ENCODE measurements at regions not wholly inside any gene's neighbourhood (a gene's known extent, or its start where the extent isn't known, plus 50 kb on each side); places are given as distances from the start of the nearest gene placed in this dataset.

DNA sequence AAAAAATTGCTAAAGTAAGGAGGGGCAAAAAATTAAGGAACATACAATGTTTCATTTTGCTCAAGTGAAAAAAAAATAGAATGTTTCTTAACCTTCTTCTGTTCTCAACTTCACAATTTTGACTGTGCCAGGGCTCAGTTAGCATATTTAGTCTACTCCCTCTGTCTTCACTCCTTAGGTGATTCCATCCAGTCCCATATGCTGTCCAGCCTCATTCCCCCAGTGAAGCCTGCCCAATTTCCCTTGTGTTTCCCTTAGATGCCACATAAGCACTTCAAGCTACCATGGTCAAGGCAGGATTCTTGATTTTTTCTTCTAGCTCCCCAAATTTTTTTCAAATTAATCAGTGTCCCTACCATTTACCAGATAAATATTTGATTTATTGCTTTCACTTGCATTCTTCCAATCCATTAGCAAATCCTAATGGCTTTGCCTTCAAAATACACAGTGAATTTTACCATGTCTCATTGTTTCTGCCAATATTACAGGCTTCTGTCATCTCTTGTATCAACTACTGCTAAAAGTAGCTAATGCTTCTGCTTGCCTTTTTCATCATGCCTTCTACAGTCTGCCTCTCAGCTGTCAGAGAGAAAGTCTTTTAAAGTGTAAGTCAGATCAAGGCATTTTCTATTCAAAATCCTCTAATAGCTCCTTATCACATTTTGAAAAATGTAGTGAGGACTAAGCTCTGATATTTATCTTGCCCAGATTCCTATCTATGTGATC lies 166.8 kb downstream of the MACC1 start:
- Mint-ChIP-seq H3K4me1 (ENCODE audit: low read depth) (no peaks in the 10 kb centered on the region), H3K36me3 (ENCODE audit: low read depth) (no peaks in the 10 kb centered on the region), H3K9me3 (no peaks in the 10 kb centered on the region), H3K27ac (no peak overlapping the region), H3K27me3 (ENCODE audit: low read depth) (no peaks in the 10 kb centered on the region), H3K4me3 (no peak overlapping the region)
- CTCF ChIA-PET = no interaction called here
- intact Hi-C loops (cut with micrococcal nuclease) = no loop called here
- DNase-seq = no peak

- no peaks in the 10 kb centered on the region for H3K27me3 Mint-ChIP-seq (ENCODE audit: low read depth)
- CTCF ChIA-PET = no interaction called here
- no peaks in the 10 kb centered on the region for H3K36me3 Mint-ChIP-seq (ENCODE audit: low read depth)
These were observed 178.5 kb downstream of the MACC1 start for GRCh38 chr7:20038676-20039075.

GRCh38 chr7:20035279-20035875 lies 181.8 kb downstream of the MACC1 start:
- Mint-ChIP-seq H3K4me3 (no peak overlapping the region), H3K27ac (no peak overlapping the region), H3K9me3 (no peaks in the 10 kb centered on the region), H3K36me3 (ENCODE audit: low read depth) (no peaks in the 10 kb centered on the region), H3K4me1 (ENCODE audit: low read depth) (no peaks in the 10 kb centered on the region), H3K27me3 (ENCODE audit: low read depth) (no peaks in the 10 kb centered on the region)
- no peak for DNase-seq
- intact Hi-C loops (cut with micrococcal nuclease) = no loop called here
- CTCF ChIA-PET = no interaction called here

More at GRCh38 chr7:20038676-20039075, 178.5 kb downstream of the MACC1 start:
- Mint-ChIP-seq H3K9me3 (no peaks in the 10 kb centered on the region), H3K4me1 (ENCODE audit: low read depth) (no peaks in the 10 kb centered on the region), H3K27ac (no peak overlapping the region), H3K4me3 (no peak overlapping the region)
- intact Hi-C loops (cut with micrococcal nuclease) = no loop called here
- DNase-seq = no peak

DNA sequence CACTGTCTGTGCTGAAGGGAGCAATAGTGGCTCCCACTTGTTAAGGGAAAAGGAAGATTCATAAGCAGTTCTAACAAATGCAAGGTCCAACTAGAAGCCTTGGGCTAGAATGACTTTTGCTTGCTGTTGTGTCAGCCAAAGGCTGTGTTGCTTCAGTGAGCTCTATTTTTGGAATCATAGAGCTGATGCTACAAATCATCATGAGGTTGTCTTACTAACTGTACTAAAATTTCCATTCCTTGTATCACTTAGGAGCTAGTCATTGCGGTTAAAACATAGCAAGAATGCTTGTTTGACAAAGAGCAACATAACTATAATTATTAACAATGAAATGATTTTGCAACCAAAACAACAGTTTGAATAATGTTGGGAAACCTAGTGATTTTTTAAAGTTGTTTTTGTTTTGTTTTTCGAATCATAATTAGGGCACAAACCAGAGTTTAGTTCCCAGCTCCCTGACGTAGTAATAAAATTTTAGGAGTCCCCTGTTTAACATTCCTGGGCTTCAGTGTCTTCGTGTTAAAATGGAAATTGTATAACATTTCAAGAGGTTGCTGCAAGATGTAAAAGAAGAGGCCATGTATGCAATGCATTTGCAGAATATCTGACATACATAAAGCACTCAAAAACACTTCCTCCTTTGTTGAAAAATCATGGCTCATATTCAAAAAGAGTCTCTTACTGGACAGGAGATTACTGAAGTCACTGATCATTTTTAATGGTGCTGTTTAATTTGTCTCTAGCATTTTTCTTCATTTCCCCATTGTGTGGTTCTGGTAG lies 183.4 kb downstream of the MACC1 start:
- intact Hi-C loops (cut with micrococcal nuclease) = no loop called here
- CTCF ChIA-PET = no interaction called here
- Mint-ChIP-seq H3K27me3 (ENCODE audit: low read depth) (no peaks in the 10 kb centered on the region), H3K27ac (no peak overlapping the region), H3K36me3 (ENCODE audit: low read depth) (no peaks in the 10 kb centered on the region), H3K9me3 (no peaks in the 10 kb centered on the region), H3K4me3 (no peak overlapping the region), H3K4me1 (ENCODE audit: low read depth) (no peaks in the 10 kb centered on the region)
- no peak for DNase-seq

DNA sequence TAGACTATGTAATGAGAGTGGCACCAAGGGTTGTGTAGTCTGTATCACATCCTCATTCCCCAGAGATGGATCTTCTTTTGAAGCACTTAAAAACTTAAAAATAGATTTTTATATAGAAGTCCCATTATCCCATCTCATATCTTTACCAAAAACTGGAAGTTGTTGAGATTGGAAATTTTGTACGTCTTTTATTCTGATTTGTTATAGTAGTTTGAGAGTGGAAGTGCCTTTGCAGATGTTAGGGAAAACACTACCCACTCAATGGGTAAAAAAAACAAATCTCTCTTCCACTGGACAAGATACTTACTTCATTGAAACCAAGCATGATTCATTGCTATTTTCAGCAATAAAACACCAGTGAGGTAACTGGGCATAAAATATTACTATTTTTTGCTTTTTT lies 184.4 kb downstream of the MACC1 start:
- intact Hi-C loops (cut with micrococcal nuclease) = no loop called here
- CTCF ChIA-PET = no interaction called here
- H3K4me1 Mint-ChIP-seq (ENCODE audit: low read depth) = no peaks in the 10 kb centered on the region
- H3K4me3 Mint-ChIP-seq = no peak overlapping the region
- DNase-seq = no peak
- no peaks in the 10 kb centered on the region for H3K9me3 Mint-ChIP-seq
- no peak overlapping the region for H3K27ac Mint-ChIP-seq
- H3K27me3 Mint-ChIP-seq (ENCODE audit: low read depth) = no peaks in the 10 kb centered on the region
- no peaks in the 10 kb centered on the region for H3K36me3 Mint-ChIP-seq (ENCODE audit: low read depth)

GRCh38 chr7:20030915-20031362 lies 186.2 kb downstream of the MACC1 start:
- intact Hi-C loops (cut with micrococcal nuclease) = no loop called here
- no peak overlapping the region for H3K27ac Mint-ChIP-seq
- no peaks in the 10 kb centered on the region for H3K36me3 Mint-ChIP-seq (ENCODE audit: low read depth)
- H3K27me3 Mint-ChIP-seq (ENCODE audit: low read depth) = no peaks in the 10 kb centered on the region
- H3K4me1 Mint-ChIP-seq (ENCODE audit: low read depth) = no peaks in the 10 kb centered on the region
- no peaks in the 10 kb centered on the region for H3K9me3 Mint-ChIP-seq
- CTCF ChIA-PET = no interaction called here
- no peak for DNase-seq
- H3K4me3 Mint-ChIP-seq = no peak overlapping the region

DNA sequence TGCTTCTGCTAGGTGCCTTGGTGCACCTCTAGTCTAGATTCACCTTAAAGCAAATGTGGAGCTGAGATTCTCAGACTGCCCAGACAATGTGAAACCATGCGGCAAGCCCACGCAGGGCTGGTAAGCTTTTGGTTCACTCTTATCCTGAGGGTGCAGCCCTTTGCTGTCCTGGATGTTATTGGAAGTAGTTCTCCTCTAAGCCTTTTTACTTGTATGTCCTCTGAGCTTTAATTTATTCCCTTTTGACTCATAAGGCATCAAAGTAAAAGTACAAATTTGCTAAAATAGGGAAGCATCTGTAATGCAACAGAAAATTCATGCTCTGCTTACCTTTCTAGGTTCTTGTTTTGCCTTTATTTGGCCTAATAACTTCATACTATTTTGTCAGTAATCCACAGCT lies 186.8 kb downstream of the MACC1 start:
- Mint-ChIP-seq H3K4me3 (no peak overlapping the region), H3K9me3 (peaks cover 2% of the 10 kb centered on the region), H3K4me1 (ENCODE audit: low read depth) (no peaks in the 10 kb centered on the region), H3K27ac (no peak overlapping the region), H3K27me3 (ENCODE audit: low read depth) (no peaks in the 10 kb centered on the region), H3K36me3 (ENCODE audit: low read depth) (no peaks in the 10 kb centered on the region)
- intact Hi-C loops (cut with micrococcal nuclease) = no loop called here
- CTCF ChIA-PET = no interaction called here
- DNase-seq = no peak

DNA sequence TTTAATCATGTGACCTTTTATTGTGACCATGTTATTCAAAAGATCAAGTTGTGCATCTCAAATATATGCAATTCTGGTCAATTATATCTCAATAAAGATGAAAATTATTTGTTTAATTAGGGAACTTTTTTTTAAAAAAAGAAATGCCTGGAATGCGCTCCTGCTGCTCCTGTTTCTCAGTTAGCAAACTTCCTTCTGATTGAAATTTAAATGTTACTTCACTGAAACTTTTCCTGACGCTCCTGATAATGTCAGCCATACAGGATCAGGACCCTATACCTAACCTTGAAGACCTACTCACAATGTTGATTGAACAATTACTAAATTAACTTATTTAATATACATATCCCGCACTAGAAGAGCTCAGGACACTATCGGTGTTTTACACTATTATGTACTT lies 190.4 kb downstream of the MACC1 start:
- Mint-ChIP-seq H3K36me3 (ENCODE audit: low read depth) (no peaks in the 10 kb centered on the region), H3K4me1 (ENCODE audit: low read depth) (no peaks in the 10 kb centered on the region), H3K27me3 (ENCODE audit: low read depth) (no peaks in the 10 kb centered on the region), H3K27ac (no peak overlapping the region), H3K4me3 (no peak overlapping the region), H3K9me3 (peaks cover 2% of the 10 kb centered on the region)
- no peak for DNase-seq
- intact Hi-C loops (cut with micrococcal nuclease) = no loop called here
- CTCF ChIA-PET = no interaction called here

DNA sequence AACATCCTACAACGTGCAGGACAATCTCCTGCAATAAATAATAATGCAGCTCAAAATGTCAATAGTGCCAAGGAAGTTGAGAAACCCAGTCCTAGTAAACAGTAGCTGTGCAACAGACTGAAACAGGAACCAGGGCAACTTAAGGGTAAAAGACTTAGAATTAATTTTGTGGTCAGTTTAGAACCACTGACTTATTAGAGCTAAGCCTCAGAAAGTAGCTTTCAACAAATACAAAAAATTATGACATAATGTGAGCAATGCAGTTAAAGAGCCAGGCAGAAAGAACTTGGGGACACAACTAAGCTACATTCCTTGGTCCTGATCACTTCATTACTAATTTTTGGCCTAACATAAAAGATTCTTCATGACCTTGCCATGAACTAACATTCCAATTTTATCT lies 195.4 kb downstream of the MACC1 start:
- H3K27me3 Mint-ChIP-seq (ENCODE audit: low read depth) = no peaks in the 10 kb centered on the region
- H3K9me3 Mint-ChIP-seq = peaks cover 4% of the 10 kb centered on the region
- no peak for DNase-seq
- CTCF ChIA-PET = no interaction called here
- H3K4me3 Mint-ChIP-seq = no peak overlapping the region
- no peak overlapping the region for H3K27ac Mint-ChIP-seq
- intact Hi-C loops (cut with micrococcal nuclease) = no loop called here
- H3K4me1 Mint-ChIP-seq (ENCODE audit: low read depth) = no peaks in the 10 kb centered on the region
- H3K36me3 Mint-ChIP-seq (ENCODE audit: low read depth) = no peaks in the 10 kb centered on the region

DNA sequence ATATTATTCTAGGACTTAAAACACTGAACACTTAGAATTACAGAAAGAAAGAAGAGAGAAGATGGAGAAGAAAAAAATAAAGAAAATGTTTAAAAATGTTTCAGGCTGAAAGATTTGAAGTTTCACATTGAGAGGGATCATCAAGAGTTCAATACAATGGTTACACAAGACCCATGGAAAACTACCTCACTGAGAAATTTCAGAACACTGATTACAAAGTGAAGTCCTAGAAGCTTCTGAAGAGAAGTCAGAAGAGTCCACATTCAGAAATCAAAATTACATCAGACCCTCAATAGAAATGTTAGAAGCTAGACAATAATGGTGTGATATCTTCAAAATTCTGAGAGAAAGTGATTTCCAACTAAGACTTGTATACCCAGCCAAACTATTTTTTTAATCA lies 196.1 kb downstream of the MACC1 start:
- no peaks in the 10 kb centered on the region for H3K4me1 Mint-ChIP-seq (ENCODE audit: low read depth)
- no peak for DNase-seq
- CTCF ChIA-PET = interaction anchor here (0.7 kb wide), 1 partner anchor 1418 kb away, joined by 3 read pairs; no protein-coding TSS in a partner anchor
- intact Hi-C loops (cut with micrococcal nuclease) = no loop called here
- no peaks in the 10 kb centered on the region for H3K27me3 Mint-ChIP-seq (ENCODE audit: low read depth)
- no peak overlapping the region for H3K4me3 Mint-ChIP-seq
- H3K36me3 Mint-ChIP-seq (ENCODE audit: low read depth) = no peaks in the 10 kb centered on the region
- H3K27ac Mint-ChIP-seq = no peak overlapping the region
- H3K9me3 Mint-ChIP-seq = peaks cover 4% of the 10 kb centered on the region

DNA sequence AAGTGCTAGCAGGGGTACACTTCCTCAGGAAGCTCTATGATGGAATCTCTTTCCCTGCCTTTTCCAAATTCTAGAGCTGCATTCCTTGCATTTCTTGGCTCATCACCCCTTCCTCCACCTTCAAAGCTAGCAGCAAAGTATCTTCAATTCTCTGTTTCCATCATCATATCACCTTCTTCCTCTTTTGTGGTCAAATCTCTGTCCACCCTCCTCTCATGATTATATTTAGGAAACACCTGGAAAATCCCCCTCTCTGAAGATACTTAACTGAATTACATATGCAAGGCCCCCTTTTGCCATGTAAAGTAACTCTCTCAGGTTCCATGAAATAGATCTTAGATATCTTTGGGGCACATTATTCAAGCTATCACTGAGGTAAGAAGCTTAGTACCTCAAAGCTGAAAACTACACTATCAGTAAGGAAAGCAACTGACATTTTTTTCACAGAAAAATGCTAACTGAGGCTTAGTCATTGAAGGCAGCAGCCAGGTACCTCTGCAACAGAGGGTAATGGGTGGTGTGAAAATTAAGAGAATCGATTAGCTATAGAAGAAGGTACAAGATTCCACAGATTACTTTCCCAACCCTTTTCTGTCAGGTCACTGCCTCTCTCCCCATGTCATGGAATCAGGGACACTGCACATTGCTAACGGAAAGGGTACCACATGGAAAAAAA lies 197.3 kb downstream of the MACC1 start:
- Mint-ChIP-seq H3K27me3 (ENCODE audit: low read depth) (no peaks in the 10 kb centered on the region), H3K36me3 (ENCODE audit: low read depth) (no peaks in the 10 kb centered on the region), H3K27ac (no peak overlapping the region), H3K4me3 (no peak overlapping the region), H3K9me3 (peaks cover 3% of the 10 kb centered on the region), H3K4me1 (ENCODE audit: low read depth) (no peaks in the 10 kb centered on the region)
- intact Hi-C loops (cut with micrococcal nuclease) = no loop called here
- CTCF ChIA-PET = interaction anchor here (0.7 kb wide), 1 partner anchor 1417 kb away, joined by 3 read pairs; no protein-coding TSS in a partner anchor
- DNase-seq = no peak

GRCh38 chr7:20016669-20017068 lies 200.5 kb downstream of the MACC1 start:
- Mint-ChIP-seq H3K27ac (no peak overlapping the region), H3K4me3 (no peak overlapping the region), H3K9me3 (peaks cover 4% of the 10 kb centered on the region), H3K36me3 (ENCODE audit: low read depth) (no peaks in the 10 kb centered on the region), H3K4me1 (ENCODE audit: low read depth) (no peaks in the 10 kb centered on the region), H3K27me3 (ENCODE audit: low read depth) (no peaks in the 10 kb centered on the region)
- no peak for DNase-seq
- intact Hi-C loops (cut with micrococcal nuclease) = no loop called here
- CTCF ChIA-PET = no interaction called here
